WTC11 (cell line): ENCODE measurements at regions not wholly inside any gene's neighbourhood (a gene's known extent, or its start where the extent isn't known, plus 50 kb on each side); places are given as distances from the start of the nearest gene placed in this dataset.

Source experiments
- CREB1 ChIP-seq: sonication (generic); formaldehyde crosslinking; IDR thresholded peaks from 2 replicates; pipeline ENCODE4 v1.8.0; 2023; ENCODE audit warnings: mild to moderate bottlenecking, missing genetic modification reagents
- MLX ChIP-seq: sonication (generic); formaldehyde crosslinking; IDR thresholded peaks from 2 replicates; pipeline ENCODE4 v1.8.1; 2023; ENCODE audit warnings: mild to moderate bottlenecking, missing genetic modification reagents, moderate library complexity
- MXD4 ChIP-seq: fragments of 250-450 bp; sonication (Bioruptor Pico); IDR thresholded peaks from 2 replicates; pipeline ENCODE4 v1.8.0; 2021; ENCODE audit warnings: mild to moderate bottlenecking, moderate library complexity, borderline replicate concordance
- SMAD4 ChIP-seq: sonication (generic); formaldehyde crosslinking; IDR thresholded peaks from 2 replicates; pipeline ENCODE4 v1.8.0; 2022; ENCODE audit warnings: mild to moderate bottlenecking, missing genetic modification reagents
- SP1 ChIP-seq: sonication (generic); formaldehyde crosslinking; conservative IDR thresholded peaks from 2 replicates; pipeline ENCODE4 v1.8.1; 2022; ENCODE audit warnings: missing genetic modification reagents
- ZNF317 ChIP-seq: sonication (generic); formaldehyde crosslinking; IDR thresholded peaks from 2 replicates; pipeline ENCODE4 v1.8.1; 2023; ENCODE audit warnings: low read depth, mild to moderate bottlenecking, moderate library complexity, missing genetic modification reagents, borderline replicate concordance
- ZNF416 ChIP-seq: fragments of 250-450 bp; sonication (Bioruptor Pico); IDR thresholded peaks from 2 replicates; pipeline ENCODE4 v1.9.0; 2021; ENCODE audit warnings: mild to moderate bottlenecking, inconsistent platforms
- TF ChIP-seq, protein P1 (sequence below): fragments of 200-600 bp; IDR thresholded peaks from 2 replicates; pipeline ENCODE4 v1.8.0; 2022; ENCODE audit warnings: antibody characterized with exemption
- TF ChIP-seq, protein P2 (sequence below): sonication (generic); formaldehyde crosslinking; IDR thresholded peaks from 2 replicates; pipeline ENCODE4 v1.8.1; 2023; ENCODE audit warnings: mild to moderate bottlenecking, missing genetic modification reagents, moderate library complexity
- TF ChIP-seq, protein P3 (sequence below): fragments of 250-450 bp; sonication (Bioruptor Pico); IDR thresholded peaks from 2 replicates; pipeline ENCODE4 v1.8.0; 2021; ENCODE audit warnings: mild to moderate bottlenecking

GRCh38 chr3:124497487-124497886 is 232.8 kb upstream of the UMPS start:
- TF ChIP-seq SP1 (CRISPR knock-in tag) (no peak), MLX (CRISPR knock-in tag) (no peak), MXD4 (no peak), CREB1 (CRISPR knock-in tag) (no peak), ZNF416 (no peak), SMAD4 (no peak), ZNF317 (CRISPR knock-in tag) (no peak)
- TF ChIP-seq, protein P1, sequence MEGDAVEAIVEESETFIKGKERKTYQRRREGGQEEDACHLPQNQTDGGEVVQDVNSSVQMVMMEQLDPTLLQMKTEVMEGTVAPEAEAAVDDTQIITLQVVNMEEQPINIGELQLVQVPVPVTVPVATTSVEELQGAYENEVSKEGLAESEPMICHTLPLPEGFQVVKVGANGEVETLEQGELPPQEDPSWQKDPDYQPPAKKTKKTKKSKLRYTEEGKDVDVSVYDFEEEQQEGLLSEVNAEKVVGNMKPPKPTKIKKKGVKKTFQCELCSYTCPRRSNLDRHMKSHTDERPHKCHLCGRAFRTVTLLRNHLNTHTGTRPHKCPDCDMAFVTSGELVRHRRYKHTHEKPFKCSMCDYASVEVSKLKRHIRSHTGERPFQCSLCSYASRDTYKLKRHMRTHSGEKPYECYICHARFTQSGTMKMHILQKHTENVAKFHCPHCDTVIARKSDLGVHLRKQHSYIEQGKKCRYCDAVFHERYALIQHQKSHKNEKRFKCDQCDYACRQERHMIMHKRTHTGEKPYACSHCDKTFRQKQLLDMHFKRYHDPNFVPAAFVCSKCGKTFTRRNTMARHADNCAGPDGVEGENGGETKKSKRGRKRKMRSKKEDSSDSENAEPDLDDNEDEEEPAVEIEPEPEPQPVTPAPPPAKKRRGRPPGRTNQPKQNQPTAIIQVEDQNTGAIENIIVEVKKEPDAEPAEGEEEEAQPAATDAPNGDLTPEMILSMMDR, result no peak
- TF ChIP-seq, protein P2, sequence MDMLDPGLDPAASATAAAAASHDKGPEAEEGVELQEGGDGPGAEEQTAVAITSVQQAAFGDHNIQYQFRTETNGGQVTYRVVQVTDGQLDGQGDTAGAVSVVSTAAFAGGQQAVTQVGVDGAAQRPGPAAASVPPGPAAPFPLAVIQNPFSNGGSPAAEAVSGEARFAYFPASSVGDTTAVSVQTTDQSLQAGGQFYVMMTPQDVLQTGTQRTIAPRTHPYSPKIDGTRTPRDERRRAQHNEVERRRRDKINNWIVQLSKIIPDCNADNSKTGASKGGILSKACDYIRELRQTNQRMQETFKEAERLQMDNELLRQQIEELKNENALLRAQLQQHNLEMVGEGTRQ, result no peak
- TF ChIP-seq, protein P3, sequence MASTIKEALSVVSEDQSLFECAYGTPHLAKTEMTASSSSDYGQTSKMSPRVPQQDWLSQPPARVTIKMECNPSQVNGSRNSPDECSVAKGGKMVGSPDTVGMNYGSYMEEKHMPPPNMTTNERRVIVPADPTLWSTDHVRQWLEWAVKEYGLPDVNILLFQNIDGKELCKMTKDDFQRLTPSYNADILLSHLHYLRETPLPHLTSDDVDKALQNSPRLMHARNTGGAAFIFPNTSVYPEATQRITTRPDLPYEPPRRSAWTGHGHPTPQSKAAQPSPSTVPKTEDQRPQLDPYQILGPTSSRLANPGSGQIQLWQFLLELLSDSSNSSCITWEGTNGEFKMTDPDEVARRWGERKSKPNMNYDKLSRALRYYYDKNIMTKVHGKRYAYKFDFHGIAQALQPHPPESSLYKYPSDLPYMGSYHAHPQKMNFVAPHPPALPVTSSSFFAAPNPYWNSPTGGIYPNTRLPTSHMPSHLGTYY, result no peak
